PC-3 (cell line): ENCODE measurements at regions not wholly inside any gene's neighbourhood (a gene's known extent, or its start where the extent isn't known, plus 50 kb on each side); places are given as distances from the start of the nearest gene placed in this dataset.

Experiments used
- ATAC-seq: fragments of 200-7000 bp; cut with Tn5 transposase; 2 replicates; pipeline ENCODE4 v1.9.1; 2020; ENCODE audit warnings: mild to moderate bottlenecking, moderate library complexity
- BruUV-seq: library from RNA; stranded (reverse); fragments of 400-500 nt; replicated peaks from 2 replicates; lab custom pipeline; 2021; lab: Mats Ljungman, UMichigan
- CTCF ChIA-PET: fragments of 300-600 bp; sonication (Branson Sonifier 250); formaldehyde crosslinking; loops from one replicate; lab custom pipeline; 2022; ENCODE audit warnings: antibody characterized with exemption; lab: Charles Lee
- POLR2A ChIA-PET: fragments of 300-600 bp; sonication (Branson Sonifier 250); formaldehyde crosslinking; loops from one replicate; lab custom pipeline; 2022; ENCODE audit warnings: antibody characterized with exemption; ENCODE audit not compliant: unreplicated experiment; lab: Charles Lee
- DNase-seq: peaks from one replicate; pipeline ENCODE4 v3.0.0-alpha.2; 2015
- H2AFZ ChIP-seq: fragments of 300-600 bp; sonication (generic); 2 replicates; pipeline ENCODE4 v1.6.0; 2016; ENCODE audit warnings: antibody characterized with exemption, low read length
- H3F3A ChIP-seq: fragments of 300-600 bp; sonication (generic); one replicate; pipeline ENCODE4 v1.6.0; 2017; ENCODE audit warnings: antibody characterized with exemption, low read length, control low read depth, mild to moderate bottlenecking; ENCODE audit not compliant: unreplicated experiment
- H3K27ac ChIP-seq: fragments of 300-600 bp; sonication (generic); 2 replicates; pipeline ENCODE4 v1.5.1; 2016; ENCODE audit warnings: mild to moderate bottlenecking, low read length
- H3K27me3 ChIP-seq: fragments of 300-600 bp; sonication (generic); 2 replicates; pipeline ENCODE4 v1.6.1; 2016; ENCODE audit warnings: low read length, mixed read lengths
- H3K36me3 ChIP-seq: fragments of 300-600 bp; sonication (generic); 2 replicates; pipeline ENCODE4 v1.6.1; 2016; ENCODE audit warnings: low read depth, mixed run types, low read length, mixed read lengths
- H3K4me1 ChIP-seq: fragments of 300-600 bp; sonication (generic); 2 replicates; pipeline ENCODE4 v1.5.1; 2016; ENCODE audit warnings: low read length; ENCODE audit not compliant: insufficient read depth
- H3K4me2 ChIP-seq: fragments of 300-600 bp; sonication (generic); 2 replicates; pipeline ENCODE4 v1.6.0; 2016; ENCODE audit warnings: low read length
- H3K4me3 ChIP-seq: fragments of 300-600 bp; sonication (generic); 2 replicates; pipeline ENCODE4 v1.5.1; 2016; ENCODE audit warnings: mild to moderate bottlenecking, low read length, mixed read lengths
- H3K79me2 ChIP-seq: fragments of 300-600 bp; sonication (generic); 2 replicates; pipeline ENCODE4 v1.6.1; 2017; ENCODE audit warnings: low read length, mixed read lengths
- H3K9ac ChIP-seq: fragments of 300-600 bp; sonication (generic); 2 replicates; pipeline ENCODE4 v1.6.0; 2016; ENCODE audit warnings: mild to moderate bottlenecking, low read length
- H3K9me2 ChIP-seq: fragments of 300-600 bp; sonication (generic); replicated peaks from 2 replicates; pipeline ENCODE4 v1.6.1; 2016; ENCODE audit warnings: mixed run types, low read length, mixed read lengths
- H3K9me3 ChIP-seq: fragments of 300-600 bp; sonication (generic); 2 replicates; pipeline ENCODE4 v1.6.1; 2016; ENCODE audit warnings: low read length, mixed read lengths
- H4K20me1 ChIP-seq: fragments of 300-600 bp; sonication (generic); 2 replicates; pipeline ENCODE4 v1.6.1; 2016; ENCODE audit warnings: low read length, mixed read lengths
- EZH2 ChIP-seq: fragments of 300-600 bp; sonication (generic); IDR thresholded peaks from one replicate; pipeline ENCODE4 v1.6.1; 2017; ENCODE audit warnings: antibody characterized with exemption, mild to moderate bottlenecking, low read length; ENCODE audit not compliant: unreplicated experiment
- EZH2phosphoT487 ChIP-seq: fragments of 300-600 bp; sonication (generic); IDR thresholded peaks from 2 replicates; pipeline ENCODE4 v1.6.1; 2018; ENCODE audit warnings: mild to moderate bottlenecking, antibody characterized with exemption, low read length, borderline replicate concordance
- intact Hi-C: fragments of 100-400 bp; cut with micrococcal nuclease; formaldehyde crosslinking; loops from 2 replicates; pipeline ENCODE4 v1.9.0; 2023
- TF ChIP-seq, protein P1 (sequence below): fragments of 300-600 bp; sonication (generic); conservative IDR thresholded peaks from 2 replicates; pipeline ENCODE4 v1.5.1; 2017; ENCODE audit warnings: antibody characterized with exemption, low read depth, mild to moderate bottlenecking, low read length

DNA sequence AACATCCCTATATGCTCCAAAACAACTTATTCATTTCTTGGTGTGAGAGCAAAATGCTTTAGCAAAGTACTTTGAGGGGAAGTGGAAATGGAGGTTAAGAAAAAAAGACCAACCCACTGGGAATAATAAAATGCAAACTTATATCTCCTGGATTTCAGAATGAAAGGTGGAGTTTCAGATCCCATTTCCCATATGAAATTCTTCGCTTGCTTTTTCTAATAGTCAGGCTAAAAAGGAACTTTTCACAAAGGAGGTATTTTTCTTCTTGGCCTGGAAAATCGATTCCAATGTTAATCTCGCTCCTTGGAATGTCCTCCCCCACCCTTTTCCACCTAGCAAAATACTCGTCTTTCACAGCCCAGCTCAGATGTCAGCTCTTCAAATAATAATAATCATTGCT lies 360.9 kb downstream of the LPIN1 start:
- H3F3A ChIP-seq, result no peaks in the 10 kb centered on the region
- H3K4me1 ChIP-seq, result peaks cover 20% of the 10 kb centered on the region
- H3K9me2 ChIP-seq, result 0 out of 2 replicates have a peak, but pooled peaks cover 2% of the 10 kb centered on the region
- ChIA-PET CTCF (no interaction called here), POLR2A (no interaction called here)
- no peak for DNase-seq
- no peaks in the 10 kb centered on the region for H3K27me3 ChIP-seq
- no peak overlapping the region for H2AFZ ChIP-seq
- H3K27ac ChIP-seq, result no peak overlapping the region
- TF ChIP-seq, protein P1, sequence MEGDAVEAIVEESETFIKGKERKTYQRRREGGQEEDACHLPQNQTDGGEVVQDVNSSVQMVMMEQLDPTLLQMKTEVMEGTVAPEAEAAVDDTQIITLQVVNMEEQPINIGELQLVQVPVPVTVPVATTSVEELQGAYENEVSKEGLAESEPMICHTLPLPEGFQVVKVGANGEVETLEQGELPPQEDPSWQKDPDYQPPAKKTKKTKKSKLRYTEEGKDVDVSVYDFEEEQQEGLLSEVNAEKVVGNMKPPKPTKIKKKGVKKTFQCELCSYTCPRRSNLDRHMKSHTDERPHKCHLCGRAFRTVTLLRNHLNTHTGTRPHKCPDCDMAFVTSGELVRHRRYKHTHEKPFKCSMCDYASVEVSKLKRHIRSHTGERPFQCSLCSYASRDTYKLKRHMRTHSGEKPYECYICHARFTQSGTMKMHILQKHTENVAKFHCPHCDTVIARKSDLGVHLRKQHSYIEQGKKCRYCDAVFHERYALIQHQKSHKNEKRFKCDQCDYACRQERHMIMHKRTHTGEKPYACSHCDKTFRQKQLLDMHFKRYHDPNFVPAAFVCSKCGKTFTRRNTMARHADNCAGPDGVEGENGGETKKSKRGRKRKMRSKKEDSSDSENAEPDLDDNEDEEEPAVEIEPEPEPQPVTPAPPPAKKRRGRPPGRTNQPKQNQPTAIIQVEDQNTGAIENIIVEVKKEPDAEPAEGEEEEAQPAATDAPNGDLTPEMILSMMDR, result no peak
- TF ChIP-seq EZH2, result no peak
- no peak for TF ChIP-seq EZH2phosphoT487
- intact Hi-C loops, result no loop called here
- H3K9me3 ChIP-seq, result no peaks in the 10 kb centered on the region
- H3K9ac ChIP-seq, result no peak overlapping the region
- no peak overlapping the region for H3K4me2 ChIP-seq
- no TSS peak for BruUV-seq
- no peaks in the 10 kb centered on the region for H3K79me2 ChIP-seq
- no peaks in the 10 kb centered on the region for H4K20me1 ChIP-seq
- no peak for ATAC-seq
- no peak overlapping the region for H3K4me3 ChIP-seq
- no peaks in the 10 kb centered on the region for H3K36me3 ChIP-seq

DNA sequence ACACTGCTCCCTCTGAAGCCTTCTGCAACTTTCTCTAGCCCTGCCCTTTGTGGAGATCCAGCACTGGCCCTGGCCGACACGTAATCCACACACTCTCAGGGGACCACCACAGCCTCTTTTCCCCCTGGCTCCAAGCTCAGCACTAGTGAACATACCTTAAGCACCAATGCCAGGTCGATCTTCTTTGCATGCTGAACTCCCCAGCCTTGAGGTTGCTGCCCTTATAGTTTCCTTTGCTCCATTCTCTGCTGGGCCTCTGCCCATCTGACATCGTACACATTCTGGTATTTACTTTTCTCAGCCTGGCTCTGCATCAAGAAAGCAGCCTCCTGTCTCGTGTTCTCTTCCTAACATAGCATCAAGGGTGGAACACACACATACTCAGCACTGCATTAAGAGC lies 361.5 kb downstream of the LPIN1 start:
- Histone ChIP-seq H3K36me3 (no peaks in the 10 kb centered on the region), H3K27me3 (no peaks in the 10 kb centered on the region), H4K20me1 (no peaks in the 10 kb centered on the region), H3K4me1 (peaks cover 20% of the 10 kb centered on the region), H3K4me2 (no peak overlapping the region), H3K9me3 (no peaks in the 10 kb centered on the region), H3K79me2 (no peaks in the 10 kb centered on the region), H3K27ac (no peak overlapping the region), H3K4me3 (no peak overlapping the region), H3K9me2 (0 out of 2 replicates have a peak, but pooled peaks cover 2% of the 10 kb centered on the region), H3F3A (no peaks in the 10 kb centered on the region), H3K9ac (no peak overlapping the region), H2AFZ (no peak overlapping the region)
- CTCF ChIA-PET, result no interaction called here
- intact Hi-C loops, result no loop called here
- peak; percentile 18 for DNase-seq
- POLR2A ChIA-PET, result no interaction called here
- no TSS peak for BruUV-seq
- ATAC-seq, result peak; percentile 52
- TF ChIP-seq EZH2phosphoT487, result no peak
- TF ChIP-seq EZH2, result no peak
- TF ChIP-seq, protein P1, result no peak

DNA sequence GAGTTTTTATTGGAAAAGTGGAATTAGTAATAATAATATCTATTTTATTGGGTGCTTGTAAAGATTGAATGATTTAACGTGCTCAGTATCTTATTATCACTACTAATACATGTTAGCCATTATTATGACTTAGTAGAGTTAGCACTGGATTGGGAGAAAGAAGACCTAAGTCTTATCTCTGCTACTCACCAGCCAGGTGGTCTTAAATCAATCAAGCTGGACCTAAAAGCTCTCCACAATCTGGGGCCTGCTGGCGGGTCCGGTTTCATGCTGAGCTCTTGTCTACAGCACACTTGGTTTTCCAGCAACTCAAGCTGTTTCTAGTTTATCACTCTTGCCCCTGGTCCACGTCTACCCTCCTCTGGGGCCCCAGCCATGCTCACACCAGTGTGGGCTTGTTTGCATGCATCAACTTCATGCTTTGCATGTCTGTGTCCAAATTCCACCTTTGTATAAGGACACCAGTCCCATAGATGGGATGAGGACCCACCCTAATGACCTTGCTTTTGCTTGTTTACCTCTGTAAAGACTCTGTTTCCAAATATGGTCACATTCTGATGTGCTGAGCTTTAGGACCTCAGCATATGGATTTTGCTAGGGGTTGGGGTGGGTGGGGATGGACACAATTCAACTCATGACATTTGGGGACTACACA lies 363.1 kb downstream of the LPIN1 start:
- Histone ChIP-seq H3K9me2 (0 out of 2 replicates have a peak, but pooled peaks cover 2% of the 10 kb centered on the region), H3K4me1 (peaks cover 20% of the 10 kb centered on the region), H4K20me1 (no peaks in the 10 kb centered on the region), H3K27ac (no peak overlapping the region), H3K36me3 (no peaks in the 10 kb centered on the region), H3K9me3 (no peaks in the 10 kb centered on the region), H3K9ac (no peak overlapping the region), H3F3A (no peaks in the 10 kb centered on the region), H3K27me3 (no peaks in the 10 kb centered on the region), H3K4me3 (no peak overlapping the region), H2AFZ (no peak overlapping the region), H3K4me2 (no peak overlapping the region), H3K79me2 (no peaks in the 10 kb centered on the region)
- DNase-seq, result no peak
- POLR2A ChIA-PET, result no interaction called here
- no TSS peak for BruUV-seq
- CTCF ChIA-PET, result no interaction called here
- TF ChIP-seq EZH2 (no peak), EZH2phosphoT487 (no peak)
- TF ChIP-seq, protein P1, result no peak
- ATAC-seq, result no peak
- intact Hi-C loops, result no loop called here
